Stomach (tissue), 8 donors: ENCODE measurements at regions not wholly inside any gene's neighbourhood (a gene's known extent, or its start where the extent isn't known, plus 50 kb on each side); places are given as distances from the start of the nearest gene placed in this dataset.
"Not testable (repeated sequence)": the region's sequence is repeated elsewhere in the genome, so short reads cannot be mapped to it uniquely, and the experiment has no call there.

ENCODE experiments used
- DNase-seq, 2 donors: peaks; one replicate each; pipeline versions ENCODE4 v3.0.0 to v3.0.0-alpha.2; 2013 to 2019
- H3K27ac ChIP-seq, 5 donors: fragments of 200-600 bp in 4 of 5; sonication (generic) in 4 of 5; one replicate each; pipeline ENCODE4 v1.5.1; 2013 to 2019; ENCODE audit warnings: mild to moderate bottlenecking in 1 of 5, moderate library complexity in 1 of 5
- H3K27me3 ChIP-seq, 3 donors: fragments of 200-600 bp; sonication (generic); one replicate each; pipeline ENCODE4 v1.5.1; 2017 to 2019; ENCODE audit warnings: mixed run types in 1 of 3
- H3K36me3 ChIP-seq, 4 donors: fragments of 200-600 bp; sonication (generic); 1 replicate in 3 of 4; 2 replicates in 1 of 4; pipeline ENCODE4 v1.5.1; 2016 to 2019
- H3K4me1 ChIP-seq, 4 donors: fragments of 200-600 bp; sonication (generic); one replicate each; pipeline ENCODE4 v1.5.1; 2016 to 2019
- H3K4me3 ChIP-seq, 4 donors: fragments of 200-600 bp; sonication (generic) in 3 of 4; one replicate each; pipeline ENCODE4 v1.5.1; 2016 to 2019; ENCODE audit warnings: mild to moderate bottlenecking in 1 of 4
- H3K9me3 ChIP-seq, 4 donors: fragments of 200-600 bp; sonication (generic); one replicate each; pipeline ENCODE4 v1.5.1; 2016 to 2019
- CTCF ChIP-seq, 7 experiments: fragments of 450-650 bp in 4 of 7; fragments of 200-600 bp in 3 of 7; sonication (generic) in 3 of 7; IDR thresholded peaks; one replicate each; pipeline ENCODE4 v1.5.1; 2016 to 2019; ENCODE audit warnings: antibody characterized with exemption in 7 of 7, control low read depth in 2 of 7, mild to moderate bottlenecking in 1 of 7
- EP300 ChIP-seq: sonication (generic); formaldehyde crosslinking; IDR thresholded peaks from one replicate; pipeline ENCODE4 v1.6.1; 2017; ENCODE audit warnings: antibody characterized with exemption
- POLR2A ChIP-seq, 4 donors: fragments of 450-650 bp; IDR thresholded peaks; one replicate each; pipeline ENCODE4 v1.6.1; 2016; ENCODE audit warnings: antibody characterized with exemption in 4 of 4, control low read depth in 2 of 4, mild to moderate bottlenecking in 1 of 4, moderate library complexity in 1 of 4
- POLR2AphosphoS5 ChIP-seq, 3 donors: sonication (generic); formaldehyde crosslinking; IDR thresholded peaks; one replicate each; pipeline ENCODE4 v1.6.1; 2016; ENCODE audit warnings: antibody characterized with exemption in 3 of 3
- whole genome bisulfite sequencing, 5 donors: extraction: QIAGEN DNeasy Blood & Tissue Kit in 3 of 5; methylation state at CpG; one replicate each; pipeline versions ENCODE4 v1.1.5 to v1.1.7; 2013 to 2018; 5-methylcytosine and 5-hydroxymethylcytosine counted together
- intact Hi-C: fragments of 100-400 bp; cut with DNase I; formaldehyde crosslinking; loops from one replicate; pipeline ENCODE4 v1.15.1; 2023; ENCODE audit warnings: low total_unique reads
- donor health status: healthy with polysubstance abuse.
- donor health status: Bipolar disorder and iron deficiency.
- donor health status: healthy.

- no peaks in the 10 kb centered on the region for H3K36me3 ChIP-seq
- DNase-seq, result peak in 1 of 2 donors; percentile 47
- intact Hi-C loops, result no loop called here
These were observed 320.9 kb upstream of the SASH1 start for GRCh38 chr6:148021699-148022098.

DNA sequence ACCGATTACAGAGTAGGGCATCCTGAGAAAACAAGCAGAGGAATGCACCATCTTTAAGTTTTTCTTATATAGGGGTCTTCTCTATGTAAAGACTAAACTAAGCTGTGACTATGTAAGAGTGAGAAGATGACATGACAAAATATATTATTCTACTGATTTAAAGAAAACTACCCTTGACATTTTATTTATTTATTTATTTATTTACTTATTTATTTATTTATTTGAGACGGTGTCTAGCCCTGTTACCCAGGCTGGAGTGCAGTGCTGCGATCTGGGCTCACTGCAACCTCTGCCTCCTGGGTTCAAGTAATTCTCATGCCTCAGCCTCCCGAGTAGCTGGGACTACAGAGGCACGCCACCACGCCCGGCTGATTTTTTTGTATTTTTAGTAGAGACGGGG lies 320.4 kb upstream of the SASH1 start:
- H3K4me1 ChIP-seq, H3K27me3 ChIP-seq, H3K27ac ChIP-seq, intact Hi-C loops, H3K4me3 ChIP-seq, H3K36me3 ChIP-seq, DNase-seq: not testable (repeated sequence)
- 90 to 97% (median 92%) methylated on average over 8 of the region's 8 CpGs for WGBS, 5 donors
- peaks cover 0 to 11% (median 0%) of the 10 kb centered on the region in 4 donors for H3K9me3 ChIP-seq

More at GRCh38 chr6:148021699-148022098, 320.9 kb upstream of the SASH1 start:
- H3K27me3 ChIP-seq, result no peaks in the 10 kb centered on the region
- no peak for TF ChIP-seq POLR2AphosphoS5 (IDR thresholded peaks at IDR 0.05)
- no peak for TF ChIP-seq POLR2A (IDR thresholded peaks at IDR 0.05)
- no peak for TF ChIP-seq EP300
- TF ChIP-seq CTCF (IDR thresholded peaks at IDR 0.05), result no peak
- 47 to 69% (median 54%) methylated on average over 5 of the region's 5 CpGs for WGBS, 5 donors
- no peaks in the 10 kb centered on the region for H3K4me1 ChIP-seq
- no peak overlapping the region for H3K27ac ChIP-seq
- H3K4me3 ChIP-seq, result no peak overlapping the region
- H3K9me3 ChIP-seq, result peaks cover 0 to 11% (median 0%) of the 10 kb centered on the region in 4 donors

GRCh38 chr6:148027201-148027600 lies 315.4 kb upstream of the SASH1 start:
- intact Hi-C loops, result no loop called here
- H3K27ac ChIP-seq, result no peak overlapping the region
- no peaks in the 10 kb centered on the region for H3K27me3 ChIP-seq
- no peaks in the 10 kb centered on the region for H3K36me3 ChIP-seq
- peaks cover 0 to 11% (median 0%) of the 10 kb centered on the region in 4 donors for H3K9me3 ChIP-seq
- TF ChIP-seq POLR2A (IDR thresholded peaks at IDR 0.05) (no peak), CTCF (IDR thresholded peaks at IDR 0.05) (no peak), EP300 (no peak)
- no peaks in the 10 kb centered on the region for H3K4me1 ChIP-seq
- H3K4me3 ChIP-seq, result no peak overlapping the region
- WGBS, 5 donors, result 32 to 72% (median 70%) methylated on average over 1 of the region's 1 CpG
- DNase-seq, result peak in 1 of 2 donors; percentile 51

DNA sequence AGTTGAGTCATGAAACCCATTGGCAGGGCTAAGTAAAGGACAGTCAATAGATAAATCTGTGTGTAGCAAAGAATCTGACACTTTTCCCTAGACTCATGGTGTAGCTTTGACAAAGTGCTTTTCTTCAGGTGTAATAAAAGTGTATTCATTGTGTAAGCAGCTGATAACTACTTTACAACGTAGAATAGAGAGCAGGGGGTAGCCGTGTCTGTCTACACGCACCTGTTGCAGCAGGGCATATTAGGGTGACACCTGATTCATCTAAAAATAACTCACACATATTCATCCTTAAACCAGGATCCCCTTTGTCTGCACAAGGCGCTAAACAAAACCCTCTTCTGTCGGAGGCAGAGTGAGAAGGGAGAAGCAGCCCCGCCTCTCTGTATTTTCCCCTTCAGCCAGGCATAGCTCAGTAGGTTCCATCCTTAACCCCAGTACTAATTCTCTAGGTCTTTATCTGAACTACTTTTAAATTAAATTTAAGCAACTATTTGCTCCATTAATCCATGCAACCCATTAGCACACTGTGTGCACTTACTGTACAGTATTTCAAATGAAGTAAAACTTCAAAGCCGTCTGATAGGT lies 306.7 kb upstream of the SASH1 start:
- WGBS, 5 donors, result 76 to 92% (median 91%) methylated on average over 7 of the region's 7 CpGs
- TF ChIP-seq POLR2A (IDR thresholded peaks at IDR 0.05), result no peak
- TF ChIP-seq POLR2AphosphoS5 (IDR thresholded peaks at IDR 0.05), result no peak
- Histone ChIP-seq H3K27ac (no peak overlapping the region), H3K4me3 (no peak overlapping the region), H3K4me1 (no peaks in the 10 kb centered on the region), H3K9me3 (no peaks in the 10 kb centered on the region), H3K36me3 (no peaks in the 10 kb centered on the region), H3K27me3 (no peaks in the 10 kb centered on the region)
- intact Hi-C loops, result no loop called here
- no peak for DNase-seq

- 78 to 86% (median 80%) methylated on average over 3 of the region's 3 CpGs for WGBS, 5 donors
- TF ChIP-seq POLR2A (IDR thresholded peaks at IDR 0.05), result no peak
- no peak for TF ChIP-seq CTCF (IDR thresholded peaks at IDR 0.05)
- TF ChIP-seq EP300, result no peak
- TF ChIP-seq POLR2AphosphoS5 (IDR thresholded peaks at IDR 0.05), result no peak
- Histone ChIP-seq H3K4me1 (no peaks in the 10 kb centered on the region), H3K4me3 (no peak overlapping the region), H3K27me3 (no peaks in the 10 kb centered on the region), H3K9me3 (no peaks in the 10 kb centered on the region), H3K27ac (no peak overlapping the region), H3K36me3 (no peaks in the 10 kb centered on the region)
- intact Hi-C loops, result no loop called here
- no peak for DNase-seq
These were observed 305.1 kb upstream of the SASH1 start for GRCh38 chr6:148037496-148037895.
